SK-N-SH treated with all-trans-retinoic acid at 6 μM for 48 hours (cell line): ENCODE measurements at regions not wholly inside any gene's neighbourhood (a gene's known extent, or its start where the extent isn't known, plus 50 kb on each side); places are given as distances from the start of the nearest gene placed in this dataset.

Experiments
- CREB5 ChIP-seq: fragments of 250-450 bp; sonication (Bioruptor Pico); IDR thresholded peaks from 2 replicates; pipeline ENCODE4 v1.5.1; 2020; ENCODE audit warnings: low read depth, mild to moderate bottlenecking, moderate library complexity
- POU6F1 ChIP-seq: fragments of 250-450 bp; sonication (Bioruptor Pico); IDR thresholded peaks from 2 replicates; pipeline ENCODE4 v1.8.0; 2021; ENCODE audit warnings: low read depth, mild to moderate bottlenecking, moderate library complexity, borderline replicate concordance
- TCF4 ChIP-seq: fragments of 250-450 bp; sonication (Bioruptor Pico); IDR thresholded peaks from 2 replicates; pipeline ENCODE4 v1.8.0; 2021; ENCODE audit warnings: mild to moderate bottlenecking, moderate library complexity, borderline replicate concordance
- ZFP3 ChIP-seq: fragments of 250-450 bp; sonication (Bioruptor Pico); IDR thresholded peaks from 2 replicates; pipeline ENCODE4 v1.5.0; 2020; ENCODE audit warnings: mild to moderate bottlenecking, moderate library complexity
- ZNF565 ChIP-seq: fragments of 450-650 bp; formaldehyde crosslinking; conservative IDR thresholded peaks from 2 replicates; pipeline ENCODE4 v1.5.0; 2020; ENCODE audit warnings: low read depth, mild to moderate bottlenecking, moderate library complexity
- ZNF70 ChIP-seq: fragments of 450-650 bp; formaldehyde crosslinking; IDR thresholded peaks from 2 replicates; pipeline ENCODE4 v1.5.0; 2020; ENCODE audit warnings: mild to moderate bottlenecking, moderate library complexity
- ZNF8 ChIP-seq: fragments of 450-650 bp; formaldehyde crosslinking; IDR thresholded peaks from 2 replicates; pipeline ENCODE4 v1.5.0; 2020; ENCODE audit warnings: mild to moderate bottlenecking, moderate library complexity
- TF ChIP-seq, protein P1 (sequence below): fragments of 250-450 bp; sonication (Bioruptor Pico); IDR thresholded peaks from 2 replicates; pipeline ENCODE4 v1.8.0; 2020; ENCODE audit warnings: mild to moderate bottlenecking, moderate library complexity, borderline replicate concordance
- TF ChIP-seq, protein P2 (sequence below): fragments of 250-450 bp; sonication (Bioruptor Pico); IDR thresholded peaks from 2 replicates; pipeline ENCODE4 v1.5.1; 2021; ENCODE audit warnings: mild to moderate bottlenecking, moderate library complexity
- TF ChIP-seq, protein P3 (sequence below): fragments of 250-450 bp; sonication (Bioruptor Pico); IDR thresholded peaks from 2 replicates; pipeline ENCODE4 v1.5.0; 2020; ENCODE audit warnings: mild to moderate bottlenecking, moderate library complexity

- TF ChIP-seq ZFP3 (no peak), ZNF70 (CRISPR knock-in tag) (no peak), POU6F1 (no peak), CREB5 (CRISPR knock-in tag) (no peak), ZNF565 (no peak), ZNF8 (no peak), TCF4 (CRISPR knock-in tag) (no peak)
- TF ChIP-seq, protein P1, sequence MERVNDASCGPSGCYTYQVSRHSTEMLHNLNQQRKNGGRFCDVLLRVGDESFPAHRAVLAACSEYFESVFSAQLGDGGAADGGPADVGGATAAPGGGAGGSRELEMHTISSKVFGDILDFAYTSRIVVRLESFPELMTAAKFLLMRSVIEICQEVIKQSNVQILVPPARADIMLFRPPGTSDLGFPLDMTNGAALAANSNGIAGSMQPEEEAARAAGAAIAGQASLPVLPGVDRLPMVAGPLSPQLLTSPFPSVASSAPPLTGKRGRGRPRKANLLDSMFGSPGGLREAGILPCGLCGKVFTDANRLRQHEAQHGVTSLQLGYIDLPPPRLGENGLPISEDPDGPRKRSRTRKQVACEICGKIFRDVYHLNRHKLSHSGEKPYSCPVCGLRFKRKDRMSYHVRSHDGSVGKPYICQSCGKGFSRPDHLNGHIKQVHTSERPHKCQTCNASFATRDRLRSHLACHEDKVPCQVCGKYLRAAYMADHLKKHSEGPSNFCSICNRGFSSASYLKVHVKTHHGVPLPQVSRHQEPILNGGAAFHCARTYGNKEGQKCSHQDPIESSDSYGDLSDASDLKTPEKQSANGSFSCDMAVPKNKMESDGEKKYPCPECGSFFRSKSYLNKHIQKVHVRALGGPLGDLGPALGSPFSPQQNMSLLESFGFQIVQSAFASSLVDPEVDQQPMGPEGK (CRISPR knock-in tag): no peak
- TF ChIP-seq, protein P2, sequence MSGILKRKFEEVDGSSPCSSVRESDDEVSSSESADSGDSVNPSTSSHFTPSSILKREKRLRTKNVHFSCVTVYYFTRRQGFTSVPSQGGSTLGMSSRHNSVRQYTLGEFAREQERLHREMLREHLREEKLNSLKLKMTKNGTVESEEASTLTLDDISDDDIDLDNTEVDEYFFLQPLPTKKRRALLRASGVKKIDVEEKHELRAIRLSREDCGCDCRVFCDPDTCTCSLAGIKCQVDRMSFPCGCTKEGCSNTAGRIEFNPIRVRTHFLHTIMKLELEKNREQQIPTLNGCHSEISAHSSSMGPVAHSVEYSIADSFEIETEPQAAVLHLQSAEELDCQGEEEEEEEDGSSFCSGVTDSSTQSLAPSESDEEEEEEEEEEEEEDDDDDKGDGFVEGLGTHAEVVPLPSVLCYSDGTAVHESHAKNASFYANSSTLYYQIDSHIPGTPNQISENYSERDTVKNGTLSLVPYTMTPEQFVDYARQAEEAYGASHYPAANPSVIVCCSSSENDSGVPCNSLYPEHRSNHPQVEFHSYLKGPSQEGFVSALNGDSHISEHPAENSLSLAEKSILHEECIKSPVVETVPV (CRISPR knock-in tag): no peak
- TF ChIP-seq, protein P3, sequence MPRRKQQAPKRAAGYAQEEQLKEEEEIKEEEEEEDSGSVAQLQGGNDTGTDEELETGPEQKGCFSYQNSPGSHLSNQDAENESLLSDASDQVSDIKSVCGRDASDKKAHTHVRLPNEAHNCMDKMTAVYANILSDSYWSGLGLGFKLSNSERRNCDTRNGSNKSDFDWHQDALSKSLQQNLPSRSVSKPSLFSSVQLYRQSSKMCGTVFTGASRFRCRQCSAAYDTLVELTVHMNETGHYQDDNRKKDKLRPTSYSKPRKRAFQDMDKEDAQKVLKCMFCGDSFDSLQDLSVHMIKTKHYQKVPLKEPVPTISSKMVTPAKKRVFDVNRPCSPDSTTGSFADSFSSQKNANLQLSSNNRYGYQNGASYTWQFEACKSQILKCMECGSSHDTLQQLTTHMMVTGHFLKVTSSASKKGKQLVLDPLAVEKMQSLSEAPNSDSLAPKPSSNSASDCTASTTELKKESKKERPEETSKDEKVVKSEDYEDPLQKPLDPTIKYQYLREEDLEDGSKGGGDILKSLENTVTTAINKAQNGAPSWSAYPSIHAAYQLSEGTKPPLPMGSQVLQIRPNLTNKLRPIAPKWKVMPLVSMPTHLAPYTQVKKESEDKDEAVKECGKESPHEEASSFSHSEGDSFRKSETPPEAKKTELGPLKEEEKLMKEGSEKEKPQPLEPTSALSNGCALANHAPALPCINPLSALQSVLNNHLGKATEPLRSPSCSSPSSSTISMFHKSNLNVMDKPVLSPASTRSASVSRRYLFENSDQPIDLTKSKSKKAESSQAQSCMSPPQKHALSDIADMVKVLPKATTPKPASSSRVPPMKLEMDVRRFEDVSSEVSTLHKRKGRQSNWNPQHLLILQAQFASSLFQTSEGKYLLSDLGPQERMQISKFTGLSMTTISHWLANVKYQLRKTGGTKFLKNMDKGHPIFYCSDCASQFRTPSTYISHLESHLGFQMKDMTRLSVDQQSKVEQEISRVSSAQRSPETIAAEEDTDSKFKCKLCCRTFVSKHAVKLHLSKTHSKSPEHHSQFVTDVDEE (CRISPR knock-in tag): no peak
Measured at GRCh38 chr6:23213193-23213592, 643.8 kb downstream of the HDGFL1 start.
